ENCODE measurements at regions not wholly inside any gene's neighbourhood (a gene's known extent, or its start where the extent isn't known, plus 50 kb on each side); places are given as distances from the start of the nearest gene placed in this dataset.
A peak's percentile ranks its signal among the peaks of the same experiment; 100 is the strongest.
"Not testable (repeated sequence)": the region's sequence is repeated elsewhere in the genome, so short reads cannot be mapped to it uniquely, and the experiment has no call there.

DNA sequence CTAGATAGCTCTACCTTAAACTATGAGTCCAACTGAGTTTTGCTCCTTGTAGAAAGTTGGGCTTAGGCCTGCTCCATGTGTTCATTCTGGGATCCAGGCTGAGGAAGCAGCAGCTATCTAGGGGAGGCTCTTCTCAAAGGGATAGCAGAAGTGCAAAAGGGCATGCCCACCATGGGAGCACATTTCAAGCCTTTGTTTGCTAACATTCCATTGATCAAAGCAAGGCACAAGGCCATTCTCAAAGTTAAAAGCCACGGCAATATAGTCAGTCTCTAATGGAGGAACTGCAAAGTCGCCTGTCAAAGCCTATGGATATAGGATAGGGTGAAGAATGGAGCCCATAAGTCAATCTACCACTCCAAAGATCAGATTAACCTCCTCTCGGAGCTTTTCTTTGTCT lies 488.1 kb upstream of the ARX start:
- no peak overlapping the region for H3K27ac ChIP-seq (ENCODE audit: low read depth, low read length)
- no peaks in the 10 kb centered on the region for H3K36me3 ChIP-seq (ENCODE audit: insufficient read depth, low read length)
- peaks cover 3% of the 10 kb centered on the region; the same call in 1 of the 2 replicates for H3K27me3 ChIP-seq (ENCODE audit: insufficient read depth, low read length)
- H3K79me2 ChIP-seq (ENCODE audit: control insufficient read depth, insufficient read depth, low read length, unreplicated experiment): no peaks in the 10 kb centered on the region
- no peaks in the 10 kb centered on the region for H3K4me1 ChIP-seq (ENCODE audit: control insufficient read depth, insufficient read depth, low read length, unreplicated experiment)
- H3K4me3 ChIP-seq (ENCODE audit: low read depth, low read length): no peak overlapping the region
- H2AFZ ChIP-seq (ENCODE audit: low read length, unreplicated experiment): no peak overlapping the region

GRCh38 chrX:25507801-25508200 lies 492.0 kb upstream of the ARX start:
- Histone ChIP-seq H3K79me2 (ENCODE audit: control insufficient read depth, insufficient read depth, low read length, unreplicated experiment) (no peaks in the 10 kb centered on the region), H3K36me3 (ENCODE audit: insufficient read depth, low read length) (no peaks in the 10 kb centered on the region), H3K4me3 (ENCODE audit: low read depth, low read length) (no peak overlapping the region), H3K27ac (ENCODE audit: low read depth, low read length) (no peak overlapping the region), H3K27me3 (ENCODE audit: insufficient read depth, low read length) (peaks cover 3% of the 10 kb centered on the region; the same call in 1 of the 2 replicates), H3K4me1 (ENCODE audit: control insufficient read depth, insufficient read depth, low read length, unreplicated experiment) (no peaks in the 10 kb centered on the region), H2AFZ (ENCODE audit: low read length, unreplicated experiment) (no peak overlapping the region)

DNA sequence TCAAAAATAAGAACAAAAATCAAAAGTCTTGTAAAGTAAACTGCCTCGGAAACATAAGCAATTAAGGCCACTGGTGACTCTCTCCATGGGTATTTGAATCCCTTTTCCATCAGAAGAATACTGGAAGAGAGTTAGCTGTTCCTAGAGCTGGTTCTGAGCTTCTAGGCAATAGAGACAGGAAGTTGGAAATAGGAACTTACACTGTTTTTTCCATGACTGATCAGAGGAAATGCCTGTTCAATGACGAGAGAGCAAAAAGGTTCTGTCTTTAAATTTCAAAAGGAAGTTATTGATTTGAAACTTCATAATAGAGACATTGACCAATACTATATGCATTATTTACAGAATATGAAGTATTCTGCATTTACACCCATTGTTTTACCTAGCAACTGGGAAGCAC lies 503.5 kb upstream of the ARX start:
- no peaks in the 10 kb centered on the region for H3K4me1 ChIP-seq (ENCODE audit: control insufficient read depth, insufficient read depth, low read length, unreplicated experiment)
- no peaks in the 10 kb centered on the region for H3K27me3 ChIP-seq (ENCODE audit: insufficient read depth, low read length)
- H3K27ac ChIP-seq (ENCODE audit: low read depth, low read length): no peak overlapping the region
- no peaks in the 10 kb centered on the region for H3K79me2 ChIP-seq (ENCODE audit: control insufficient read depth, insufficient read depth, low read length, unreplicated experiment)
- no peak overlapping the region for H3K4me3 ChIP-seq (ENCODE audit: low read depth, low read length)
- H2AFZ ChIP-seq (ENCODE audit: low read length, unreplicated experiment): peak overlapping the region; percentile 23
- no peaks in the 10 kb centered on the region for H3K36me3 ChIP-seq (ENCODE audit: insufficient read depth, low read length)

- not testable (repeated sequence) for H3K4me1 ChIP-seq (ENCODE audit: control insufficient read depth, insufficient read depth, low read length, unreplicated experiment); H2AFZ ChIP-seq (ENCODE audit: low read length, unreplicated experiment); H3K27me3 ChIP-seq (ENCODE audit: insufficient read depth, low read length); H3K27ac ChIP-seq (ENCODE audit: low read depth, low read length); H3K4me3 ChIP-seq (ENCODE audit: low read depth, low read length); H3K36me3 ChIP-seq (ENCODE audit: insufficient read depth, low read length); H3K79me2 ChIP-seq (ENCODE audit: control insufficient read depth, insufficient read depth, low read length, unreplicated experiment)
Observed at GRCh38 chrX:25522443-25523010, 506.8 kb upstream of the ARX start.

GRCh38 chrX:25523574-25524540 lies 508.1 kb upstream of the ARX start:
- Histone ChIP-seq H3K36me3 (ENCODE audit: insufficient read depth, low read length) (no peaks in the 10 kb centered on the region), H3K79me2 (ENCODE audit: control insufficient read depth, insufficient read depth, low read length, unreplicated experiment) (no peaks in the 10 kb centered on the region), H3K4me1 (ENCODE audit: control insufficient read depth, insufficient read depth, low read length, unreplicated experiment) (no peaks in the 10 kb centered on the region), H2AFZ (ENCODE audit: low read length, unreplicated experiment) (peak overlapping the region; percentile 29), H3K27ac (ENCODE audit: low read depth, low read length) (peak overlapping the region; percentile 21; the same call in 1 of the 2 replicates), H3K4me3 (ENCODE audit: low read depth, low read length) (peak overlapping the region; percentile 57), H3K27me3 (ENCODE audit: insufficient read depth, low read length) (no peaks in the 10 kb centered on the region)

GRCh38 chrX:25527156-25527555 lies 511.4 kb upstream of the ARX start:
- Histone ChIP-seq H3K27ac (ENCODE audit: low read depth, low read length) (no peak overlapping the region), H3K27me3 (ENCODE audit: insufficient read depth, low read length) (no peaks in the 10 kb centered on the region), H3K4me1 (ENCODE audit: control insufficient read depth, insufficient read depth, low read length, unreplicated experiment) (peaks cover 4% of the 10 kb centered on the region), H3K79me2 (ENCODE audit: control insufficient read depth, insufficient read depth, low read length, unreplicated experiment) (no peaks in the 10 kb centered on the region), H3K36me3 (ENCODE audit: insufficient read depth, low read length) (no peaks in the 10 kb centered on the region), H2AFZ (ENCODE audit: low read length, unreplicated experiment) (no peak overlapping the region), H3K4me3 (ENCODE audit: low read depth, low read length) (no peak overlapping the region)

- H3K79me2 ChIP-seq (ENCODE audit: control insufficient read depth, insufficient read depth, low read length, unreplicated experiment): no peaks in the 10 kb centered on the region
- H3K4me3 ChIP-seq (ENCODE audit: low read depth, low read length): no peak overlapping the region
- H3K4me1 ChIP-seq (ENCODE audit: control insufficient read depth, insufficient read depth, low read length, unreplicated experiment): peaks cover 4% of the 10 kb centered on the region
- no peak overlapping the region for H2AFZ ChIP-seq (ENCODE audit: low read length, unreplicated experiment)
- no peaks in the 10 kb centered on the region for H3K27me3 ChIP-seq (ENCODE audit: insufficient read depth, low read length)
- no peaks in the 10 kb centered on the region for H3K36me3 ChIP-seq (ENCODE audit: insufficient read depth, low read length)
- no peak overlapping the region for H3K27ac ChIP-seq (ENCODE audit: low read depth, low read length)
Observed at GRCh38 chrX:25527596-25527995, 511.8 kb upstream of the ARX start.

- Histone ChIP-seq H3K79me2 (ENCODE audit: control insufficient read depth, insufficient read depth, low read length, unreplicated experiment) (no peaks in the 10 kb centered on the region), H3K4me3 (ENCODE audit: low read depth, low read length) (no peak overlapping the region), H3K27me3 (ENCODE audit: insufficient read depth, low read length) (no peaks in the 10 kb centered on the region), H3K36me3 (ENCODE audit: insufficient read depth, low read length) (no peaks in the 10 kb centered on the region), H2AFZ (ENCODE audit: low read length, unreplicated experiment) (no peak overlapping the region), H3K4me1 (ENCODE audit: control insufficient read depth, insufficient read depth, low read length, unreplicated experiment) (peaks cover 12% of the 10 kb centered on the region), H3K27ac (ENCODE audit: low read depth, low read length) (no peak overlapping the region)
Observed at GRCh38 chrX:25531096-25531495, 515.3 kb upstream of the ARX start.

GRCh38 chrX:25534091-25534490 lies 518.3 kb upstream of the ARX start:
- Histone ChIP-seq H2AFZ (ENCODE audit: low read length, unreplicated experiment) (no peak overlapping the region), H3K4me3 (ENCODE audit: low read depth, low read length) (no peak overlapping the region), H3K79me2 (ENCODE audit: control insufficient read depth, insufficient read depth, low read length, unreplicated experiment) (no peaks in the 10 kb centered on the region), H3K36me3 (ENCODE audit: insufficient read depth, low read length) (no peaks in the 10 kb centered on the region), H3K4me1 (ENCODE audit: control insufficient read depth, insufficient read depth, low read length, unreplicated experiment) (peaks cover 12% of the 10 kb centered on the region), H3K27ac (ENCODE audit: low read depth, low read length) (peak overlapping the region; percentile 73), H3K27me3 (ENCODE audit: insufficient read depth, low read length) (no peaks in the 10 kb centered on the region)

DNA sequence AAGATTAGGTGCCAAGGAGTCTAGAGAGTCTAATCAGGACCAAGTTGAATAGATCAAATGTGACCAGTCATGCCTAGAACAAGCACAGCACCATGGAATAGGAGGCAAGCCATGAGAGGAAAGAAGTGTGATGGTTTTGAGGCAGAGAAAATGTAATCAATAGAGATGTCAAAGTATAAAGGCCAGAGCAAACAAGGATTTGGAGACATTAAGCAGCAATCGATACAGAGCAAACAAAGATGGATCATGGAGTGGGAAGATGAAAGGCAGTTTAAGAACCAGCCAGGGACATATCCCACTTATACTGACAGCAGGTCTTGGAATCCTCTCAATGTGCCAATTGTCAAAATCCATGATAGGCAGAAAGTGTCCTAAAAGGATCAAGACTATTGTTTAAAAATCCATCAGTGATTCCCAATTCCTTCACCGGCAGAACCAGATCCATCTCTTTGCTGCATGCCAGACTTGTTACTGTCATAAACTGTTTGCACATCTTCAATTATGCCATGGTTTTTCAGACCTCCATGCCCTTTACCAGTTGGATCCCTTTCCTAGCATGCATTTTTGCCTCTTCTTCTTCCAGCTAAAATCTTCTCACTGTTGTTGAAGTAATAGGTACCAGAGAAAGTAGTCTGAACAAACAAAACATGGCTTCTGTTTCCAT lies 520.7 kb upstream of the ARX start:
- H3K4me3 ChIP-seq (ENCODE audit: low read depth, low read length): no peak overlapping the region
- H3K27me3 ChIP-seq (ENCODE audit: insufficient read depth, low read length): no peaks in the 10 kb centered on the region
- H3K27ac ChIP-seq (ENCODE audit: low read depth, low read length): no peak overlapping the region
- H3K4me1 ChIP-seq (ENCODE audit: control insufficient read depth, insufficient read depth, low read length, unreplicated experiment): peaks cover 8% of the 10 kb centered on the region
- H2AFZ ChIP-seq (ENCODE audit: low read length, unreplicated experiment): no peak overlapping the region
- no peaks in the 10 kb centered on the region for H3K36me3 ChIP-seq (ENCODE audit: insufficient read depth, low read length)
- no peaks in the 10 kb centered on the region for H3K79me2 ChIP-seq (ENCODE audit: control insufficient read depth, insufficient read depth, low read length, unreplicated experiment)
